Activated T-cell treated with anti-CD3 and anti-CD28 coated beads, Interleukin-2, amount 50 U/mL, for 48 hours (primary cell): ENCODE measurements at regions not wholly inside any gene's neighbourhood (a gene's known extent, or its start where the extent isn't known, plus 50 kb on each side); places are given as distances from the start of the nearest gene placed in this dataset.
"Not testable (repeated sequence)": the region's sequence is repeated elsewhere in the genome, so short reads cannot be mapped to it uniquely, and the experiment has no call there.

ENCODE experiments used
- DNase-seq, 2 experiments: peaks; one replicate each; pipeline ENCODE4 v3.0.0-alpha.2; 2020

- no peak for DNase-seq
Observed at GRCh38 chrX:130467936-130468335, 66.1 kb downstream of the RBMX2 start.

GRCh38 chrX:130468395-130468923 lies 66.7 kb downstream of the RBMX2 start:
- DNase-seq: no peak

- no peak for DNase-seq
Observed at GRCh38 chrX:130482871-130483270, 81.1 kb downstream of the RBMX2 start.

- no peak for DNase-seq
Observed at GRCh38 chrX:130485870-130486269, 84.1 kb downstream of the RBMX2 start.

- DNase-seq: not testable (repeated sequence)
Observed at GRCh38 chrX:130495502-130495901, 93.7 kb downstream of the RBMX2 start.

- no peak for DNase-seq
Observed at GRCh38 chrX:130497531-130497930, 95.7 kb downstream of the RBMX2 start.

GRCh38 chrX:130498653-130499274 lies 97.0 kb downstream of the RBMX2 start:
- no peak for DNase-seq

- DNase-seq: no peak
Observed at GRCh38 chrX:130502016-130502570, 100.3 kb downstream of the RBMX2 start.

GRCh38 chrX:130504019-130504418 lies 102.2 kb downstream of the RBMX2 start:
- DNase-seq: no peak

- DNase-seq: no peak
Observed at GRCh38 chrX:130507015-130507414, 105.2 kb downstream of the RBMX2 start.

GRCh38 chrX:130512534-130512933 lies 110.7 kb downstream of the RBMX2 start:
- not testable (repeated sequence) for DNase-seq

- DNase-seq: no peak
Observed at GRCh38 chrX:130516123-130516522, 114.3 kb downstream of the RBMX2 start.

- peak in 1 of 2 experiments; percentile 19 for DNase-seq
Observed at GRCh38 chrX:130523460-130524394, 121.9 kb downstream of the RBMX2 start.

- DNase-seq: no peak
Observed at GRCh38 chrX:130524476-130525194, 122.8 kb downstream of the RBMX2 start.

- no peak for DNase-seq
Observed at GRCh38 chrX:130529531-130529930, 127.7 kb downstream of the RBMX2 start.

GRCh38 chrX:130531066-130531465 lies 129.3 kb downstream of the RBMX2 start:
- DNase-seq: no peak

- peak; percentile 58 to 59 for DNase-seq
Observed at GRCh38 chrX:130539721-130540321, 138.0 kb downstream of the RBMX2 start.

GRCh38 chrX:130543603-130544325 lies 142.0 kb downstream of the RBMX2 start:
- DNase-seq: no peak

- no peak for DNase-seq
Observed at GRCh38 chrX:130545796-130546195, 144.0 kb downstream of the RBMX2 start.

GRCh38 chrX:130549382-130549781 lies 147.6 kb downstream of the RBMX2 start:
- not testable (repeated sequence) for DNase-seq

GRCh38 chrX:130550351-130550750 lies 148.6 kb downstream of the RBMX2 start:
- no peak for DNase-seq
